NCI-H2196 treated with DMSO at 0.1 percent for 48 hours (cell line): ENCODE measurements at regions not wholly inside any gene's neighbourhood (a gene's known extent, or its start where the extent isn't known, plus 50 kb on each side); places are given as distances from the start of the nearest gene placed in this dataset.

Experiments
- DNase-seq: peaks from one replicate; lab custom pipeline; 2025; ENCODE audit not compliant: unreplicated experiment; lab: John Stamatoyannopoulos, UW

GRCh38 chr1:87863317-87863716, 534.6 kb downstream of the LMO4 start:
- no peak for DNase-seq

GRCh38 chr1:87864676-87865075, 536.0 kb downstream of the LMO4 start:
- no peak for DNase-seq

GRCh38 chr1:87866416-87866815, 537.7 kb downstream of the LMO4 start:
- DNase-seq, result no peak

- no peak for DNase-seq
These were observed 538.9 kb downstream of the LMO4 start for GRCh38 chr1:87867626-87868025.

- DNase-seq, result no peak
These were observed 540.9 kb downstream of the LMO4 start for GRCh38 chr1:87869567-87869966.

- DNase-seq, result no peak
These were observed 543.5 kb downstream of the LMO4 start for GRCh38 chr1:87872189-87872588.

- DNase-seq, result no peak
These were observed 544.0 kb downstream of the LMO4 start for GRCh38 chr1:87872692-87873091.

- DNase-seq, result no peak
These were observed 550.2 kb downstream of the LMO4 start for GRCh38 chr1:87878873-87879272.

GRCh38 chr1:87880098-87880760, 551.5 kb downstream of the LMO4 start:
- no peak for DNase-seq

- DNase-seq, result no peak
These were observed 552.1 kb downstream of the LMO4 start for GRCh38 chr1:87880764-87881163.

- no peak for DNase-seq
These were observed 555.2 kb downstream of the LMO4 start for GRCh38 chr1:87883906-87884305.

GRCh38 chr1:87884581-87884980, 555.9 kb downstream of the LMO4 start:
- DNase-seq, result no peak

GRCh38 chr1:87885278-87886025, 556.8 kb downstream of the LMO4 start:
- no peak for DNase-seq

- DNase-seq, result no peak
These were observed 558.4 kb downstream of the LMO4 start for GRCh38 chr1:87887100-87887499.

GRCh38 chr1:87888446-87888845, 559.8 kb downstream of the LMO4 start:
- no peak for DNase-seq

- no peak for DNase-seq
These were observed 565.4 kb downstream of the LMO4 start for GRCh38 chr1:87894062-87894461.

- DNase-seq, result no peak
These were observed 568.8 kb downstream of the LMO4 start for GRCh38 chr1:87897481-87897880.

- no peak for DNase-seq
These were observed 569.8 kb downstream of the LMO4 start for GRCh38 chr1:87898431-87898830.

GRCh38 chr1:87899017-87899416, 570.3 kb downstream of the LMO4 start:
- no peak for DNase-seq

- DNase-seq, result no peak
These were observed 571.1 kb downstream of the LMO4 start for GRCh38 chr1:87899746-87900145.

GRCh38 chr1:87902830-87903229, 574.1 kb downstream of the LMO4 start:
- no peak for DNase-seq

- DNase-seq, result no peak
These were observed 574.6 kb downstream of the LMO4 start for GRCh38 chr1:87903242-87903641.

- no peak for DNase-seq
These were observed 576.0 kb downstream of the LMO4 start for GRCh38 chr1:87904651-87905050.
